A673 (cell line): ENCODE measurements at regions not wholly inside any gene's neighbourhood (a gene's known extent, or its start where the extent isn't known, plus 50 kb on each side); places are given as distances from the start of the nearest gene placed in this dataset.

Source experiments
- EZH2 ChIP-seq: fragments of 200-600 bp; sonication (generic); IDR thresholded peaks from 2 replicates; pipeline ENCODE4 v1.6.1; 2017; ENCODE audit warnings: borderline replicate concordance, low read depth, mild to moderate bottlenecking, mixed read lengths, antibody characterized with exemption, low read length; ENCODE audit not compliant: poor library complexity, severe bottlenecking
- TF ChIP-seq, protein P1 (sequence below): fragments of 300-800, 200-600 bp; sonication (generic); conservative IDR thresholded peaks from 2 replicates; pipeline ENCODE4 v1.5.1; 2017; ENCODE audit warnings: low read depth, mild to moderate bottlenecking, antibody characterized with exemption, low read length, moderate library complexity, mixed read lengths

GRCh38 chr20:39092733-39093410, 130.7 kb downstream of the DHX35 start:
- no peak for TF ChIP-seq EZH2
- TF ChIP-seq, protein P1, sequence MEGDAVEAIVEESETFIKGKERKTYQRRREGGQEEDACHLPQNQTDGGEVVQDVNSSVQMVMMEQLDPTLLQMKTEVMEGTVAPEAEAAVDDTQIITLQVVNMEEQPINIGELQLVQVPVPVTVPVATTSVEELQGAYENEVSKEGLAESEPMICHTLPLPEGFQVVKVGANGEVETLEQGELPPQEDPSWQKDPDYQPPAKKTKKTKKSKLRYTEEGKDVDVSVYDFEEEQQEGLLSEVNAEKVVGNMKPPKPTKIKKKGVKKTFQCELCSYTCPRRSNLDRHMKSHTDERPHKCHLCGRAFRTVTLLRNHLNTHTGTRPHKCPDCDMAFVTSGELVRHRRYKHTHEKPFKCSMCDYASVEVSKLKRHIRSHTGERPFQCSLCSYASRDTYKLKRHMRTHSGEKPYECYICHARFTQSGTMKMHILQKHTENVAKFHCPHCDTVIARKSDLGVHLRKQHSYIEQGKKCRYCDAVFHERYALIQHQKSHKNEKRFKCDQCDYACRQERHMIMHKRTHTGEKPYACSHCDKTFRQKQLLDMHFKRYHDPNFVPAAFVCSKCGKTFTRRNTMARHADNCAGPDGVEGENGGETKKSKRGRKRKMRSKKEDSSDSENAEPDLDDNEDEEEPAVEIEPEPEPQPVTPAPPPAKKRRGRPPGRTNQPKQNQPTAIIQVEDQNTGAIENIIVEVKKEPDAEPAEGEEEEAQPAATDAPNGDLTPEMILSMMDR = no peak
